RWPE2 (cell line): ENCODE measurements at regions not wholly inside any gene's neighbourhood (a gene's known extent, or its start where the extent isn't known, plus 50 kb on each side); places are given as distances from the start of the nearest gene placed in this dataset.

Experiments used
- ATAC-seq: fragments of 200-7000 bp; cut with Tn5 transposase; 3 replicates; pipeline ENCODE4 v1.9.1; 2021; ENCODE audit warnings: low read depth
- DNase-seq: peaks from one replicate; pipeline ENCODE4 v3.0.0-alpha.2; 2020; ENCODE audit warnings: low spot score
- H3K27ac ChIP-seq: fragments of 450-650 bp; 2 replicates; pipeline ENCODE4 v1.5.1; 2017; ENCODE audit warnings: mild to moderate bottlenecking; ENCODE audit not compliant: poor library complexity, severe bottlenecking
- H3K27me3 ChIP-seq: fragments of 250-450 bp; sonication (Bioruptor Pico); 2 replicates; pipeline ENCODE4 v1.5.1; 2021; ENCODE audit warnings: mild to moderate bottlenecking, moderate library complexity; ENCODE audit not compliant: insufficient read depth, poor library complexity, severe bottlenecking
- H3K36me3 ChIP-seq: fragments of 250-450 bp; sonication (Bioruptor Pico); 2 replicates; pipeline ENCODE4 v1.5.1; 2020; ENCODE audit warnings: low read depth, mild to moderate bottlenecking, moderate library complexity
- H3K4me1 ChIP-seq: fragments of 250-450 bp; sonication (Bioruptor Pico); 2 replicates; pipeline ENCODE4 v1.5.1; 2021; ENCODE audit warnings: mild to moderate bottlenecking, moderate library complexity; ENCODE audit not compliant: insufficient read depth, poor library complexity, severe bottlenecking
- H3K4me3 ChIP-seq: fragments of 250-450 bp; sonication (Bioruptor Pico); 2 replicates; pipeline ENCODE4 v1.5.1; 2021; ENCODE audit warnings: mild to moderate bottlenecking, moderate library complexity; ENCODE audit not compliant: severe bottlenecking
- H3K9me3 ChIP-seq: fragments of 250-450 bp; sonication (Bioruptor Pico); 2 replicates; pipeline ENCODE4 v1.5.1; 2021; ENCODE audit warnings: mild to moderate bottlenecking, moderate library complexity; ENCODE audit not compliant: severe bottlenecking
- CTCF ChIP-seq: fragments of 450-650 bp; IDR thresholded peaks from one replicate; pipeline ENCODE4 v1.5.1; 2017; ENCODE audit warnings: mild to moderate bottlenecking, moderate library complexity; ENCODE audit not compliant: poor library complexity, severe bottlenecking

GRCh38 chr4:63799166-63799565 is 610.1 kb downstream of the TECRL start:
- ATAC-seq (no peak), DNase-seq (no peak)
- Histone ChIP-seq H3K4me1 (no peaks in the 10 kb centered on the region), H3K4me3 (no peak overlapping the region), H3K27me3 (no peaks in the 10 kb centered on the region), H3K36me3 (no peaks in the 10 kb centered on the region), H3K9me3 (no peaks in the 10 kb centered on the region), H3K27ac (no peak overlapping the region)
- TF ChIP-seq CTCF: no peak

- ATAC-seq (no peak), DNase-seq (no peak)
- H3K4me1 ChIP-seq: no peaks in the 10 kb centered on the region
- H3K4me3 ChIP-seq: no peak overlapping the region
- H3K9me3 ChIP-seq: no peaks in the 10 kb centered on the region
- no peaks in the 10 kb centered on the region for H3K36me3 ChIP-seq
- H3K27me3 ChIP-seq: no peaks in the 10 kb centered on the region
- no peak overlapping the region for H3K27ac ChIP-seq
- TF ChIP-seq CTCF: no peak
Observed at GRCh38 chr4:63795301-63795700, 613.9 kb downstream of the TECRL start.

- Histone ChIP-seq H3K27ac (no peak overlapping the region), H3K27me3 (no peaks in the 10 kb centered on the region), H3K9me3 (no peaks in the 10 kb centered on the region), H3K4me1 (no peaks in the 10 kb centered on the region), H3K36me3 (no peaks in the 10 kb centered on the region), H3K4me3 (no peak overlapping the region)
- ATAC-seq: no peak
- TF ChIP-seq CTCF: no peak
- no peak for DNase-seq
Observed at GRCh38 chr4:63790377-63790776, 618.9 kb downstream of the TECRL start.

GRCh38 chr4:63788271-63788670 is 621.0 kb downstream of the TECRL start:
- no peak for TF ChIP-seq CTCF
- no peaks in the 10 kb centered on the region for H3K27me3 ChIP-seq
- no peaks in the 10 kb centered on the region for H3K9me3 ChIP-seq
- ATAC-seq (no peak), DNase-seq (no peak)
- no peak overlapping the region for H3K4me3 ChIP-seq
- no peaks in the 10 kb centered on the region for H3K4me1 ChIP-seq
- H3K36me3 ChIP-seq: no peaks in the 10 kb centered on the region
- no peak overlapping the region for H3K27ac ChIP-seq

GRCh38 chr4:63787326-63787725 is 621.9 kb downstream of the TECRL start:
- Histone ChIP-seq H3K4me3 (no peak overlapping the region), H3K27ac (no peak overlapping the region), H3K4me1 (no peaks in the 10 kb centered on the region), H3K36me3 (no peaks in the 10 kb centered on the region), H3K9me3 (no peaks in the 10 kb centered on the region), H3K27me3 (no peaks in the 10 kb centered on the region)
- no peak for TF ChIP-seq CTCF
- no peak for ATAC-seq
- no peak for DNase-seq
